CD4-positive, CD25-positive, alpha-beta regulatory T cell (primary cell): ENCODE measurements at regions not wholly inside any gene's neighbourhood (a gene's known extent, or its start where the extent isn't known, plus 50 kb on each side); places are given as distances from the start of the nearest gene placed in this dataset.
A peak's percentile ranks its signal among the peaks of the same experiment; 100 is the strongest.

Source experiments
- ATAC-seq, 2 donors: fragments of 150-1000 bp; cut with Tn5 transposase; one replicate each; pipeline ENCODE4 v1.10.0; 2021; ENCODE audit warnings: low read depth in 2 of 2, moderate number of reproducible peaks in 2 of 2, moderate library complexity in 1 of 2
- DNase-seq, 3 donors: peaks; one replicate each; pipeline versions ENCODE4 v3.0.0 to v3.0.0-alpha.2; 2012 to 2022; ENCODE audit warnings: mixed read lengths in 1 of 3
- H3K27ac ChIP-seq: one replicate; pipeline ENCODE4 v1.7.0; 2013; ENCODE audit warnings: mild to moderate bottlenecking, low read length; ENCODE audit not compliant: insufficient read depth, poor library complexity, severe bottlenecking
- H3K27me3 ChIP-seq: one replicate; pipeline ENCODE4 v1.7.0; 2013; ENCODE audit warnings: low read length; ENCODE audit not compliant: control insufficient read depth, insufficient read depth
- H3K36me3 ChIP-seq: one replicate; pipeline ENCODE4 v1.7.0; 2013; ENCODE audit warnings: mild to moderate bottlenecking, low read length, moderate library complexity; ENCODE audit not compliant: control insufficient read depth, insufficient read depth
- H3K4me1 ChIP-seq: 2 replicates; pipeline ENCODE4 v1.7.0; 2013; ENCODE audit warnings: mild to moderate bottlenecking, low read length; ENCODE audit not compliant: insufficient read depth, control insufficient read depth, poor library complexity, severe bottlenecking
- H3K4me3 ChIP-seq: one replicate; pipeline ENCODE4 v1.7.0; 2013; ENCODE audit warnings: low read depth, mild to moderate bottlenecking, low read length, moderate library complexity
- H3K9me3 ChIP-seq, 2 experiments: 1 replicate in 1 of 2; 2 replicates in 1 of 2; pipeline ENCODE4 v1.7.0; 2013; ENCODE audit warnings: low read length in 2 of 2, mild to moderate bottlenecking in 1 of 2, moderate library complexity in 1 of 2; ENCODE audit not compliant: control insufficient read depth in 2 of 2
- H3K27ac Mint-ChIP-seq, 3 donors: one replicate each; pipeline ENCODE4 v1.8.0; 2020 to 2022; ENCODE audit warnings: mild to moderate bottlenecking in 3 of 3, mixed read lengths in 3 of 3, moderate library complexity in 2 of 3
- H3K27me3 Mint-ChIP-seq: one replicate; pipeline ENCODE4 v1.8.0; 2022; ENCODE audit warnings: mild to moderate bottlenecking, mixed read lengths
- H3K36me3 Mint-ChIP-seq: one replicate; pipeline ENCODE4 v1.8.0; 2020; ENCODE audit warnings: mixed read lengths
- H3K4me1 Mint-ChIP-seq, 4 donors: one replicate each; pipeline ENCODE4 v1.8.0; 2020 to 2022; ENCODE audit warnings: mixed read lengths in 4 of 4, mild to moderate bottlenecking in 1 of 4
- H3K4me3 Mint-ChIP-seq, 4 donors: one replicate each; pipeline ENCODE4 v1.8.0; 2020 to 2022; ENCODE audit warnings: mild to moderate bottlenecking in 4 of 4, mixed read lengths in 4 of 4, moderate library complexity in 3 of 4
- H3K9me3 Mint-ChIP-seq, 7 donors: one replicate each; pipeline ENCODE4 v1.8.0; 2020 to 2022; ENCODE audit warnings: mixed read lengths in 7 of 7, mild to moderate bottlenecking in 3 of 7, moderate library complexity in 2 of 7

- H3K4me1 ChIP-seq: no peaks in the 10 kb centered on the region
- H3K9me3 Mint-ChIP-seq: peaks cover 0 to 3% (median 0%) of the 10 kb centered on the region in 7 donors
- peaks cover 10% of the 10 kb centered on the region for H3K27me3 Mint-ChIP-seq
- H3K36me3 ChIP-seq: no peaks in the 10 kb centered on the region
- no peaks in the 10 kb centered on the region for H3K27me3 ChIP-seq
- no peaks in the 10 kb centered on the region for H3K36me3 Mint-ChIP-seq
- no peak for ATAC-seq
- H3K4me3 ChIP-seq: no peak overlapping the region
- DNase-seq: no peak
- H3K27ac Mint-ChIP-seq: no peak overlapping the region
- H3K9me3 ChIP-seq: no peaks in the 10 kb centered on the region
- H3K27ac ChIP-seq: no peak overlapping the region
- H3K4me1 Mint-ChIP-seq: peaks cover 0 to 2% (median 0%) of the 10 kb centered on the region in 4 donors
- no peak overlapping the region for H3K4me3 Mint-ChIP-seq
Observed at GRCh38 chr18:8943900-8944870, 158.3 kb upstream of the NDUFV2 start.

- Histone ChIP-seq H3K4me3 (no peak overlapping the region), H3K9me3 (no peaks in the 10 kb centered on the region), H3K27me3 (no peaks in the 10 kb centered on the region), H3K27ac (no peak overlapping the region), H3K36me3 (no peaks in the 10 kb centered on the region), H3K4me1 (no peaks in the 10 kb centered on the region)
- Mint-ChIP-seq H3K4me3 (no peak overlapping the region), H3K9me3 (peaks cover 0 to 3% (median 0%) of the 10 kb centered on the region in 7 donors), H3K27me3 (peaks cover 5% of the 10 kb centered on the region), H3K36me3 (no peaks in the 10 kb centered on the region), H3K4me1 (peaks cover 0 to 2% (median 0%) of the 10 kb centered on the region in 4 donors), H3K27ac (no peak overlapping the region)
- ATAC-seq: no peak
- no peak for DNase-seq
Observed at GRCh38 chr18:8944871-8945245, 157.6 kb upstream of the NDUFV2 start.

DNA sequence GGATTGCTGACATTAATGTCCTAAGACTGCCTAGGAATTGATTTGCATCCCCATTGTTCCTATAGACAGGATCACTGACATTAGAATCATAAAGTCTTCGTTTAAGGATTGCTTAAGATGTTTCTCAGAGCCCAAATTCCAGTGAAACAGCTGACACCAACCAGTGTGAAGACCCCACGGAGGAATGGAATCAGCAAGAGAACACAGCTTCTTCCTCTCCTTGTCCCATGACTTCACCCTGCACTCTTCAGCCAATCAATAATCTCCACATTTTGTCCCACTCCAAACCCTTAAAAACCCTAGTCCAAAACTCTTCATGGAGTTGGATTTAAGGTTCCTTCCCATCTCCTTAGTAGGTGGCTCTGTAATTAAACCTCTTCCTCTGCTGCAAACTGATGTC lies 157.0 kb upstream of the NDUFV2 start:
- no peak overlapping the region for H3K27ac ChIP-seq
- no peak overlapping the region for H3K27ac Mint-ChIP-seq
- peaks cover 0 to 3% (median 0%) of the 10 kb centered on the region in 7 donors for H3K9me3 Mint-ChIP-seq
- peaks cover 0 to 2% (median 0%) of the 10 kb centered on the region in 4 donors for H3K4me1 Mint-ChIP-seq
- peaks cover 5% of the 10 kb centered on the region for H3K27me3 Mint-ChIP-seq
- H3K9me3 ChIP-seq: no peaks in the 10 kb centered on the region
- no peaks in the 10 kb centered on the region for H3K36me3 Mint-ChIP-seq
- H3K4me1 ChIP-seq: no peaks in the 10 kb centered on the region
- no peak overlapping the region for H3K4me3 ChIP-seq
- no peaks in the 10 kb centered on the region for H3K36me3 ChIP-seq
- no peaks in the 10 kb centered on the region for H3K27me3 ChIP-seq
- no peak overlapping the region for H3K4me3 Mint-ChIP-seq
- ATAC-seq (no peak), DNase-seq (no peak)

DNA sequence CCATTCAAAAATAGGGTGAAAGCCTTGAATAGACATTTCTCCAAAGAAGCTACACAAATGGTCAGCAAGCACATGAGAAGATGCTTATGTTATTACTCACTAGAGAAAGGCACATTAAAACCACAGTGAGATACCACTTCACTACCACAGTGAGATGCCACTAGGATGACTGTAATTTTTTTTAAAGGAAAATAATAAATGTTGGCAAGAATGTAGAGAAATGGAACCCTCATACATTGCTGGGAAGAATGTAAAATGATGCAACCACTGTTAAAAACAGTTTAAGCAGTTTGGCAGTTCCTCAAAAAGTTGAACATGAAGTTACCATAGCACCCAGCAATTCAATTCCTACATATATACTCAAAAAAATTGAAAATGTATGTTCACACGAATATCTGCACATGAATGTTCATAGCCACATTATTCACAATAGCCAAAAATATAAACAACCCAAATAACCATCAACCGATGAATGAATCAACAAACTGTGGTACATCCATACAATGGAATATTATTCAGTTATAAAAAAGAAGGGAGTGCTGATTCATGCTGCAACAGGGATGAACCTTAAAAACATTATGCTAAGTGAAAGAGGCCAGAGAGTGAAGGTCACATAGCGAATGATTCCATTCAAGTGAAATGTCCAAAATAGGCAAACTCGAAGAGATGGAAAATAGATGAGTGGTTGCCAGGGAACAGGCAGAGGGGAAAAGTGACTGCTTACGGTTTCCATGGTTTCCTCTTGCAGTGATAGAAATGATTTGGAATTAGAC lies 156.2 kb upstream of the NDUFV2 start:
- H3K9me3 ChIP-seq: no peaks in the 10 kb centered on the region
- ATAC-seq (no peak), DNase-seq (no peak)
- no peaks in the 10 kb centered on the region for H3K36me3 ChIP-seq
- no peak overlapping the region for H3K4me3 Mint-ChIP-seq
- H3K4me1 Mint-ChIP-seq: peaks cover 0 to 2% (median under 1%) of the 10 kb centered on the region in 4 donors
- peaks cover 5% of the 10 kb centered on the region for H3K27me3 Mint-ChIP-seq
- no peaks in the 10 kb centered on the region for H3K36me3 Mint-ChIP-seq
- peaks cover 0 to 3% (median 0%) of the 10 kb centered on the region in 7 donors for H3K9me3 Mint-ChIP-seq
- no peaks in the 10 kb centered on the region for H3K27me3 ChIP-seq
- no peaks in the 10 kb centered on the region for H3K4me1 ChIP-seq
- no peak overlapping the region for H3K27ac ChIP-seq
- no peak overlapping the region for H3K4me3 ChIP-seq
- no peak overlapping the region for H3K27ac Mint-ChIP-seq

GRCh38 chr18:8947566-8947965 lies 154.9 kb upstream of the NDUFV2 start:
- no peaks in the 10 kb centered on the region for H3K36me3 ChIP-seq
- no peak overlapping the region for H3K27ac ChIP-seq
- H3K4me3 Mint-ChIP-seq: no peak overlapping the region
- peaks cover 0 to 3% (median 0%) of the 10 kb centered on the region in 7 donors for H3K9me3 Mint-ChIP-seq
- H3K9me3 ChIP-seq: no peaks in the 10 kb centered on the region
- no peak for ATAC-seq
- no peaks in the 10 kb centered on the region for H3K27me3 ChIP-seq
- H3K27ac Mint-ChIP-seq: no peak overlapping the region
- no peaks in the 10 kb centered on the region for H3K4me1 ChIP-seq
- no peak overlapping the region for H3K4me3 ChIP-seq
- H3K27me3 Mint-ChIP-seq: peaks cover 5% of the 10 kb centered on the region
- peaks cover 0 to 2% (median under 1%) of the 10 kb centered on the region in 4 donors for H3K4me1 Mint-ChIP-seq
- no peak for DNase-seq
- H3K36me3 Mint-ChIP-seq: no peaks in the 10 kb centered on the region

DNA sequence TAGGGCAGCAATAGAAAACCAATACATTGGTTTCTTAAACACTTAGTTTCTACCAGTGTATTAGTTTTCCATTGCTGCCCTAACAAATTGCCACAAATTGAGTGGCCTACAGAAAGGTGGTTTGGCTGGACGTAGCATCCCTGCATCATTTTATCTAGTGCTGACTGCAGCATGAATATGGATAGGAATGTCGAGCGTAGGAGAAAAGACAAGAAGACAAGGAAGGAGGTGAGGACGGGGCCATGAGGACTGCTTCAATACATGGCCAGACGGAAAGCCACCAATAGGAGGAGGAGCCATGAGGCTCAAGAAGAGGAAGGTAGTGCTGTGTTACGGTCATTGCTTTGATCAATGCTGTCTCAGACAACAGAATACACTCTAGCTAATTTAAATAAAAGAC lies 154.5 kb upstream of the NDUFV2 start:
- Mint-ChIP-seq H3K9me3 (peaks cover 0 to 3% (median 0%) of the 10 kb centered on the region in 7 donors), H3K27ac (no peak overlapping the region), H3K27me3 (peaks cover 5% of the 10 kb centered on the region), H3K4me1 (peaks cover 0 to 2% (median under 1%) of the 10 kb centered on the region in 4 donors), H3K36me3 (no peaks in the 10 kb centered on the region), H3K4me3 (no peak overlapping the region)
- Histone ChIP-seq H3K36me3 (no peaks in the 10 kb centered on the region), H3K9me3 (no peaks in the 10 kb centered on the region), H3K4me3 (no peak overlapping the region), H3K4me1 (no peaks in the 10 kb centered on the region), H3K27ac (no peak overlapping the region), H3K27me3 (no peaks in the 10 kb centered on the region)
- ATAC-seq (no peak), DNase-seq (no peak)

DNA sequence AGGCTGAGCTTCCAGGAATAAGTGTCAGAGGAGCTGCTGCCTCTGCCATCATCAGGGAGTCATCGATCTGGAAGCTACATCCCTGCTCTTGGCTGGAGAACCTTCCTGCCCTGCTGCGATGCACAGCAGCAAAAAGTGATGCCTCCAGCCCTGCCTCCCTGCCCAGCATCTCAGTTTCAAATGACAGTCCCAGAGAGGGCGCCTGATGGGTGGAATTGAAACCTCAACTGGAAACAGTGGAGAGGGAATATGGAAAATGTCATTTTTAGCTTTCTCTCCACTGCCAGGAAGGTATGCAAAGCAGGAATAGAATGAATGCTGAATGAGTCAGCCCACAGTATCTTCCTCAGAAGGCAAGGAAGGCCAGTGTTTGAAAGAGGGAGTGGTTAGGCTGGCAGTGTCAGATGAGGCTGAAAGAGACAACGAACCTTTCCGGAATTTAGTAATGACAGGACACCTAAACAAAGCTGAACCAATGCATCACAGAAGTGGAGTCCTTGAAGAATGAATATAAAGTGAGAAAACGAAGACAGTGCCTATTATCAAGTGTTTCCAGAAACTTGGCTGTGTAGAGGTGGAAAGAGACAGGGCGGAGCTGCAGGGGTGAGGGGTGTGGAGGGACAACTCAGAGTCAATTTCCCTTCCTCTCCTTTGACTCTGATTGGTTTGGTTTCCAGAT lies 153.9 kb upstream of the NDUFV2 start:
- H3K27ac ChIP-seq: no peak overlapping the region

More for the DNA sequence above, 153.9 kb upstream of the NDUFV2 start:
- no peak overlapping the region for H3K4me3 Mint-ChIP-seq
- H3K36me3 Mint-ChIP-seq: no peaks in the 10 kb centered on the region
- Histone ChIP-seq H3K4me3 (no peak overlapping the region), H3K4me1 (no peaks in the 10 kb centered on the region), H3K9me3 (no peaks in the 10 kb centered on the region), H3K36me3 (no peaks in the 10 kb centered on the region), H3K27me3 (no peaks in the 10 kb centered on the region)
- ATAC-seq (no peak), DNase-seq (no peak)
- peaks cover 5% of the 10 kb centered on the region for H3K27me3 Mint-ChIP-seq
- peak overlapping the region in 2 of 3 donors; percentile 49 to 80 for H3K27ac Mint-ChIP-seq
- H3K9me3 Mint-ChIP-seq: peaks cover 0 to 3% (median 0%) of the 10 kb centered on the region in 7 donors
- H3K4me1 Mint-ChIP-seq: peaks cover 0 to 2% (median under 1%) of the 10 kb centered on the region in 4 donors
